Activated naive CD4-positive, alpha-beta T cell treated with anti-CD3 and anti-CD28 coated beads, Interleukin-2, amount 50 U/mL, for 24 hours (primary cell): ENCODE measurements at regions not wholly inside any gene's neighbourhood (a gene's known extent, or its start where the extent isn't known, plus 50 kb on each side); places are given as distances from the start of the nearest gene placed in this dataset.

Experiments used
- H3K27ac Mint-ChIP-seq: one replicate; pipeline ENCODE4 v1.8.0; 2021; ENCODE audit warnings: mild to moderate bottlenecking, mixed read lengths
- H3K27me3 Mint-ChIP-seq: one replicate; pipeline ENCODE4 v1.8.0; 2021; ENCODE audit warnings: mixed read lengths
- H3K36me3 Mint-ChIP-seq: one replicate; pipeline ENCODE4 v1.8.0; 2021; ENCODE audit warnings: mixed read lengths
- H3K4me1 Mint-ChIP-seq: one replicate; pipeline ENCODE4 v1.8.0; 2021; ENCODE audit warnings: mixed read lengths
- H3K4me3 Mint-ChIP-seq: one replicate; pipeline ENCODE4 v1.8.0; 2021; ENCODE audit warnings: mild to moderate bottlenecking, mixed read lengths
- H3K9me3 Mint-ChIP-seq: one replicate; pipeline ENCODE4 v1.8.0; 2021; ENCODE audit warnings: mixed read lengths

GRCh38 chr2:235135195-235135965, 183.6 kb downstream of the SH3BP4 start:
- Mint-ChIP-seq H3K27ac (peak overlapping the region; percentile 20), H3K4me3 (no peak overlapping the region)

GRCh38 chr2:235135990-235136561, 184.3 kb downstream of the SH3BP4 start:
- Mint-ChIP-seq H3K4me1 (no peaks in the 10 kb centered on the region), H3K36me3 (no peaks in the 10 kb centered on the region), H3K4me3 (no peak overlapping the region), H3K27ac (no peak overlapping the region), H3K27me3 (peaks cover 25% of the 10 kb centered on the region), H3K9me3 (no peaks in the 10 kb centered on the region)

More at GRCh38 chr2:235135195-235135965, 183.6 kb downstream of the SH3BP4 start:
- no peaks in the 10 kb centered on the region for H3K9me3 Mint-ChIP-seq
- no peaks in the 10 kb centered on the region for H3K4me1 Mint-ChIP-seq
- H3K36me3 Mint-ChIP-seq = no peaks in the 10 kb centered on the region
- H3K27me3 Mint-ChIP-seq = peaks cover 23% of the 10 kb centered on the region

- Mint-ChIP-seq H3K4me1 (no peaks in the 10 kb centered on the region), H3K36me3 (no peaks in the 10 kb centered on the region), H3K4me3 (no peak overlapping the region), H3K9me3 (no peaks in the 10 kb centered on the region), H3K27me3 (peaks cover 21% of the 10 kb centered on the region), H3K27ac (no peak overlapping the region)
Measured at GRCh38 chr2:235138339-235138738, 186.5 kb downstream of the SH3BP4 start.

GRCh38 chr2:235139956-235140800, 188.4 kb downstream of the SH3BP4 start:
- H3K4me1 Mint-ChIP-seq = no peaks in the 10 kb centered on the region
- no peaks in the 10 kb centered on the region for H3K9me3 Mint-ChIP-seq
- H3K4me3 Mint-ChIP-seq = no peak overlapping the region
- peaks cover 19% of the 10 kb centered on the region for H3K27me3 Mint-ChIP-seq
- H3K27ac Mint-ChIP-seq = no peak overlapping the region
- no peaks in the 10 kb centered on the region for H3K36me3 Mint-ChIP-seq

GRCh38 chr2:235140801-235141081, 188.9 kb downstream of the SH3BP4 start:
- Mint-ChIP-seq H3K27ac (no peak overlapping the region), H3K4me1 (no peaks in the 10 kb centered on the region), H3K4me3 (no peak overlapping the region), H3K9me3 (no peaks in the 10 kb centered on the region), H3K36me3 (no peaks in the 10 kb centered on the region), H3K27me3 (peaks cover 13% of the 10 kb centered on the region)

GRCh38 chr2:235141411-235142128, 189.8 kb downstream of the SH3BP4 start:
- Mint-ChIP-seq H3K4me1 (no peaks in the 10 kb centered on the region), H3K36me3 (no peaks in the 10 kb centered on the region), H3K27ac (no peak overlapping the region), H3K27me3 (peaks cover 11% of the 10 kb centered on the region), H3K4me3 (no peak overlapping the region), H3K9me3 (no peaks in the 10 kb centered on the region)

GRCh38 chr2:235142601-235143000, 190.8 kb downstream of the SH3BP4 start:
- Mint-ChIP-seq H3K4me3 (no peak overlapping the region), H3K27me3 (peaks cover 8% of the 10 kb centered on the region), H3K27ac (no peak overlapping the region), H3K36me3 (no peaks in the 10 kb centered on the region), H3K9me3 (no peaks in the 10 kb centered on the region), H3K4me1 (no peaks in the 10 kb centered on the region)

GRCh38 chr2:235143789-235144188, 192.0 kb downstream of the SH3BP4 start:
- Mint-ChIP-seq H3K4me3 (no peak overlapping the region), H3K27me3 (peaks cover 7% of the 10 kb centered on the region), H3K27ac (no peak overlapping the region), H3K36me3 (no peaks in the 10 kb centered on the region), H3K9me3 (no peaks in the 10 kb centered on the region), H3K4me1 (no peaks in the 10 kb centered on the region)

- H3K4me3 Mint-ChIP-seq = no peak overlapping the region
Measured at GRCh38 chr2:235144291-235144690, 192.5 kb downstream of the SH3BP4 start.

GRCh38 chr2:235146206-235146605, 194.4 kb downstream of the SH3BP4 start:
- Mint-ChIP-seq H3K27me3 (peaks cover 2% of the 10 kb centered on the region), H3K27ac (no peak overlapping the region), H3K4me3 (no peak overlapping the region), H3K4me1 (no peaks in the 10 kb centered on the region), H3K9me3 (no peaks in the 10 kb centered on the region), H3K36me3 (no peaks in the 10 kb centered on the region)

More at GRCh38 chr2:235144291-235144690, 192.5 kb downstream of the SH3BP4 start:
- Mint-ChIP-seq H3K9me3 (no peaks in the 10 kb centered on the region), H3K27me3 (peaks cover 7% of the 10 kb centered on the region), H3K4me1 (no peaks in the 10 kb centered on the region), H3K36me3 (no peaks in the 10 kb centered on the region), H3K27ac (no peak overlapping the region)

GRCh38 chr2:235146871-235147565, 195.2 kb downstream of the SH3BP4 start:
- Mint-ChIP-seq H3K4me1 (no peaks in the 10 kb centered on the region), H3K36me3 (no peaks in the 10 kb centered on the region), H3K27me3 (peaks cover 2% of the 10 kb centered on the region), H3K27ac (no peak overlapping the region), H3K9me3 (no peaks in the 10 kb centered on the region), H3K4me3 (no peak overlapping the region)

GRCh38 chr2:235148201-235149170, 196.7 kb downstream of the SH3BP4 start:
- no peak overlapping the region for H3K4me3 Mint-ChIP-seq
- no peaks in the 10 kb centered on the region for H3K4me1 Mint-ChIP-seq
- no peak overlapping the region for H3K27ac Mint-ChIP-seq
- H3K27me3 Mint-ChIP-seq = peaks cover 2% of the 10 kb centered on the region
- no peaks in the 10 kb centered on the region for H3K9me3 Mint-ChIP-seq
- H3K36me3 Mint-ChIP-seq = no peaks in the 10 kb centered on the region

- Mint-ChIP-seq H3K4me3 (no peak overlapping the region), H3K9me3 (no peaks in the 10 kb centered on the region), H3K4me1 (no peaks in the 10 kb centered on the region), H3K27me3 (no peaks in the 10 kb centered on the region), H3K36me3 (no peaks in the 10 kb centered on the region), H3K27ac (no peak overlapping the region)
Measured at GRCh38 chr2:235149240-235149659, 197.4 kb downstream of the SH3BP4 start.

- H3K4me1 Mint-ChIP-seq = no peaks in the 10 kb centered on the region
- H3K4me3 Mint-ChIP-seq = no peak overlapping the region
- no peaks in the 10 kb centered on the region for H3K27me3 Mint-ChIP-seq
- no peaks in the 10 kb centered on the region for H3K36me3 Mint-ChIP-seq
- no peak overlapping the region for H3K27ac Mint-ChIP-seq
- no peaks in the 10 kb centered on the region for H3K9me3 Mint-ChIP-seq
Measured at GRCh38 chr2:235149736-235150135, 197.9 kb downstream of the SH3BP4 start.
